Ascending aorta (tissue), 2 donors: ENCODE measurements at regions not wholly inside any gene's neighbourhood (a gene's known extent, or its start where the extent isn't known, plus 50 kb on each side); places are given as distances from the start of the nearest gene placed in this dataset.

Experiments
- DNase-seq, 2 donors: peaks; one replicate each; pipeline ENCODE4 v3.0.0-alpha.2; 2019; ENCODE audit warnings: low spot score in 2 of 2
- H3K27ac ChIP-seq, 2 donors: fragments of 200-600 bp; sonication (generic); one replicate each; pipeline ENCODE4 v1.5.1; 2016 to 2017; ENCODE audit warnings: mild to moderate bottlenecking in 1 of 2
- H3K27me3 ChIP-seq: fragments of 200-600 bp; sonication (generic); one replicate; pipeline ENCODE4 v1.5.1; 2017
- H3K36me3 ChIP-seq, 2 donors: fragments of 200-600 bp; sonication (generic); one replicate each; pipeline ENCODE4 v1.5.1; 2016
- H3K4me1 ChIP-seq, 2 donors: fragments of 200-600 bp; sonication (generic); one replicate each; pipeline ENCODE4 v1.5.1; 2016 to 2017; ENCODE audit warnings: mild to moderate bottlenecking in 1 of 2
- H3K4me3 ChIP-seq, 2 donors: fragments of 200-600 bp; sonication (generic); one replicate each; pipeline ENCODE4 v1.5.1; 2016 to 2017; ENCODE audit warnings: mild to moderate bottlenecking in 1 of 2
- H3K9me3 ChIP-seq, 2 donors: fragments of 200-600 bp; sonication (generic); one replicate each; pipeline ENCODE4 v1.5.1; 2016
- intact Hi-C: fragments of 100-400 bp; cut with DNase I; formaldehyde crosslinking; loops from one replicate; pipeline ENCODE4 v1.15.1; 2023
- TF ChIP-seq, protein P1 (sequence below), 3 experiments: fragments of 200-600 bp in 2 of 3; fragments of 450-650 bp in 1 of 3; sonication (generic) in 2 of 3; IDR thresholded peaks; one replicate each; pipeline ENCODE4 v1.5.1; 2016 to 2019; ENCODE audit warnings: antibody characterized with exemption in 3 of 3, mild to moderate bottlenecking in 1 of 3, moderate library complexity in 1 of 3

DNA sequence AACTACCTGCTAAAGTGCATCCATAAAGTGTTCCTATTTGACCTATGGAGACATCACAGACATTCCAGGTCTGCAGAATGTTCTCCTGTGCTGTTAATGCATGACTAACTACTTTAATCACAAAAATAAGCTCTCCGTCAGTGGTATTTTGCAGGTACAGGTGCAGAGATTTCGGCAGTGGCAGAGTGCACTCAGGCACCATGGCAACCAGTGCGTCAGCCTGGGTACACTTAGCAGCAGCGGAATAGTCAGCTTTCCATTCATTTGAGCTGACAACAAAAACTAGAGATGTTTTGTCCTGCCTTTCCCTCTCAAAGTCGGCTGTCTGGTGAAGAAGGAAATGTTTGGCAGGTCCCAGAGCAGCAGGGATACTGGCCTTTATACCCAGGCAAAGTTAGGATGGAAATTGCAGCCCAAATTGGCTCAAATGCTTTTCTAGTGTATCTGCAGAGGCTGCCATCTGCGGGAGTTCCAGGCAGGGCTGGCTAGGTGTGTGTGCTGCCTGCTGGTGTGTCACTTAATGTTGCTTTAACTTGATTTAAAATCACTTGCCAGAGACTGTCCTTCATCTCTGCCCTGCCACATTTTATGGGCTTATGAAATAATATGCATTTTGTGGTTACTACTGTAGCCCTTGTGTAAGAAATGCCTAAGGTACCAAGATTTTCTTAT lies 195.8 kb downstream of the RAP2A start:
- no peaks in the 10 kb centered on the region for H3K27me3 ChIP-seq
- H3K36me3 ChIP-seq, result no peaks in the 10 kb centered on the region
- DNase-seq, result no peak
- TF ChIP-seq, protein P1, sequence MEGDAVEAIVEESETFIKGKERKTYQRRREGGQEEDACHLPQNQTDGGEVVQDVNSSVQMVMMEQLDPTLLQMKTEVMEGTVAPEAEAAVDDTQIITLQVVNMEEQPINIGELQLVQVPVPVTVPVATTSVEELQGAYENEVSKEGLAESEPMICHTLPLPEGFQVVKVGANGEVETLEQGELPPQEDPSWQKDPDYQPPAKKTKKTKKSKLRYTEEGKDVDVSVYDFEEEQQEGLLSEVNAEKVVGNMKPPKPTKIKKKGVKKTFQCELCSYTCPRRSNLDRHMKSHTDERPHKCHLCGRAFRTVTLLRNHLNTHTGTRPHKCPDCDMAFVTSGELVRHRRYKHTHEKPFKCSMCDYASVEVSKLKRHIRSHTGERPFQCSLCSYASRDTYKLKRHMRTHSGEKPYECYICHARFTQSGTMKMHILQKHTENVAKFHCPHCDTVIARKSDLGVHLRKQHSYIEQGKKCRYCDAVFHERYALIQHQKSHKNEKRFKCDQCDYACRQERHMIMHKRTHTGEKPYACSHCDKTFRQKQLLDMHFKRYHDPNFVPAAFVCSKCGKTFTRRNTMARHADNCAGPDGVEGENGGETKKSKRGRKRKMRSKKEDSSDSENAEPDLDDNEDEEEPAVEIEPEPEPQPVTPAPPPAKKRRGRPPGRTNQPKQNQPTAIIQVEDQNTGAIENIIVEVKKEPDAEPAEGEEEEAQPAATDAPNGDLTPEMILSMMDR (IDR thresholded peaks at IDR 0.05), result no peak
- intact Hi-C loops, result loop anchor here (5.0 kb wide), 1 partner anchor 173 kb away; no protein-coding TSS in a partner anchor
- H3K9me3 ChIP-seq, result peaks cover 0 to 7% of the 10 kb centered on the region in 2 donors
- H3K4me3 ChIP-seq, result no peak overlapping the region
- no peak overlapping the region for H3K27ac ChIP-seq
- peaks cover 0 to 5% of the 10 kb centered on the region in 2 donors for H3K4me1 ChIP-seq

DNA sequence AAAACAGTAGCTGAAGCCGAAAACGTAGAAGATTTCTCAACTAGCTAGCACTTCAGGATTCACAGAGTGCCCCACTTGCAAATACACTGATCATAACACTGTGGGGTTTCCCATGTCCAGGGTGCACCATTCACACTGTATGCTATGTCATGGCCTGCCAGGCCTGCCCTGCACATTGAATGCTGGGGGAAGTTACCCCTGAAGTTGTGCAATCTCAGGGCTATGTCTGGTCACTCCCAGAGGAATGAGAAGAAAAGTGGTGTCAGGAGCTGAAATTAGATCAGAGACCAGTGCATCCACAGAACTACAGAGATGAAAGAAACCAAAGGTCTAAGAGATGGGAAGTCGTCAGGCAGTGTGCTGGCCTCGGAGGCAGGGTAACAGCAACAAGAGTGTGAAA lies 196.8 kb downstream of the RAP2A start:
- H3K4me1 ChIP-seq, result peaks cover 0 to 5% of the 10 kb centered on the region in 2 donors
- DNase-seq, result no peak
- no peaks in the 10 kb centered on the region for H3K27me3 ChIP-seq
- no peak overlapping the region for H3K27ac ChIP-seq
- TF ChIP-seq, protein P1 (IDR thresholded peaks at IDR 0.05), result no peak
- H3K36me3 ChIP-seq, result no peaks in the 10 kb centered on the region
- intact Hi-C loops, result no loop called here
- H3K4me3 ChIP-seq, result no peak overlapping the region
- peaks cover 0 to 7% of the 10 kb centered on the region in 2 donors for H3K9me3 ChIP-seq

DNA sequence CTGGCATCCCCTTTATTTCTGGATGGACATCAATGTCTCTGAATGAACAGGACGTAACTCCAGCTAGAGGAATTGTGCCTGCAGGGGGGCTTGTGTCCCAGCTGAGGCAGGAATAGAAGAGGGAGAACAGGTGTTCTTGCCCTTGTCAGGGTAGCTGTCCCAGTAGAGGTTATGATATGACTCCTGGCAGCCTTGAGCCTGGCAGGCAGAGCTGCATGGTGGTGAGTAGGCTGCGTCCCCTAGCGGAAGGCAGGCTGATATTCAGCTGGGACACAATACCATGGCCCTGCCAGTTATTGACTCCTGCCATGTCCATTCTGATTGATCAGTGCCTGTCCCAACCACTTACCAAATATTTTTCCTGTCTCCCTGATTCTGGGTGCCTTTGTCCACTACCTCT lies 197.2 kb downstream of the RAP2A start:
- TF ChIP-seq, protein P1 (IDR thresholded peaks at IDR 0.05), result no peak
- peaks cover 0 to 7% of the 10 kb centered on the region in 2 donors for H3K9me3 ChIP-seq
- no peak overlapping the region for H3K4me3 ChIP-seq
- no peaks in the 10 kb centered on the region for H3K36me3 ChIP-seq
- peaks cover 0 to 5% of the 10 kb centered on the region in 2 donors for H3K4me1 ChIP-seq
- no peaks in the 10 kb centered on the region for H3K27me3 ChIP-seq
- H3K27ac ChIP-seq, result no peak overlapping the region
- no peak for DNase-seq
- intact Hi-C loops, result no loop called here

DNA sequence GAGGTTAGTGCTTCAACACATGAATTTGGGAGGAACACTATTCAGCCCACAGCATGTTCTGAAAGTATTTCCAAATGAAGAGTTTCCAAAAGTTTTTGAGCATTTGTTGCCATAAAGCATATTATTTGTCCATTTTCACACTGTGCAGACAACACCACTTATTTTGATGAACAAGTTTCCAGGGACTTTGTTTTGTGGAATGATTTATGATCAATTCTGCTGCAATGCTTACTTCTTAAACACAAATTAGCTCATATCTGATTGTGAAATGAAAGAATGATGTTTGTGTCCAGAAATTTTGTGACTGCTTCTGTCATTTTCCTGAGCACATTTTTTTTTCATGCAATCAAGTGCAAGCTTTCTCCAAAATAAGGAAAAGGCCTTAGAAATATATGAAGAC lies 205.3 kb downstream of the RAP2A start:
- no peak overlapping the region for H3K4me3 ChIP-seq
- intact Hi-C loops, result no loop called here
- no peaks in the 10 kb centered on the region for H3K36me3 ChIP-seq
- no peaks in the 10 kb centered on the region for H3K4me1 ChIP-seq
- no peak overlapping the region for H3K27ac ChIP-seq
- no peaks in the 10 kb centered on the region for H3K9me3 ChIP-seq
- no peaks in the 10 kb centered on the region for H3K27me3 ChIP-seq
- no peak for DNase-seq
- TF ChIP-seq, protein P1 (IDR thresholded peaks at IDR 0.05), result no peak

DNA sequence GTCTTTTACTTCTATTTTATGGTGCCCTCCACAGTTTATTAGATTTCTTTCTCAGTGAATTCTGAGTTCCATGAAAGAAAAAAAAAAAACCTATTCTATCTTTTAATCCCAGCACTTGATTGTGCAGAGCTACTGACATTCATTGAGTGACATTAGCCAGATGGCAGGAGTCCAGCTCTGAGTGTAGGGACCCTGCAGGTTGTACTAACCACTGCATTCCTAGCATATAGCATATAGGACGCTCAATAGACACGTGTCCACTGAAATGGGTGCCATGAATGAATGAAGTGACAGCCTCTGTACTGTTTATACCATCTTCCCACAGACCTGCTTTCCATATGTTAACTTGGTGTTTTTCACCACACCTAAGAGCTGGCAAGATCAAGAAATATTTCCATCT lies 206.3 kb downstream of the RAP2A start:
- H3K27me3 ChIP-seq, result no peaks in the 10 kb centered on the region
- intact Hi-C loops, result no loop called here
- TF ChIP-seq, protein P1 (IDR thresholded peaks at IDR 0.05), result no peak
- DNase-seq, result no peak
- no peaks in the 10 kb centered on the region for H3K4me1 ChIP-seq
- no peaks in the 10 kb centered on the region for H3K36me3 ChIP-seq
- no peak overlapping the region for H3K27ac ChIP-seq
- no peak overlapping the region for H3K4me3 ChIP-seq
- H3K9me3 ChIP-seq, result no peaks in the 10 kb centered on the region
